PFSK-1 (cell line): ENCODE measurements at regions not wholly inside any gene's neighbourhood (a gene's known extent, or its start where the extent isn't known, plus 50 kb on each side); places are given as distances from the start of the nearest gene placed in this dataset.

ENCODE experiments used
- FOXP2 ChIP-seq: optimal IDR thresholded peaks from 2 replicates; pipeline ENCODE3; 2011; ENCODE audit warnings: borderline replicate concordance, control low read depth, inconsistent platforms; ENCODE audit not compliant: insufficient read depth; ENCODE audit errors: extremely low read length, extremely low read depth
- POLR2AphosphoS5 ChIP-seq: IDR thresholded peaks from 2 replicates; pipeline ENCODE4 v1.6.1; 2012; ENCODE audit warnings: low read depth, mild to moderate bottlenecking, control low read depth, low read length, moderate library complexity
- REST ChIP-seq, 2 experiments: IDR thresholded peaks; 2 replicates each; pipeline versions ENCODE4 v1.6.1 to v1.8.0; 2011 to 2012; ENCODE audit warnings: low read depth in 2 of 2, low read length in 2 of 2, control low read depth in 1 of 2, inconsistent platforms in 1 of 2, mild to moderate bottlenecking in 1 of 2, moderate library complexity in 1 of 2; ENCODE audit not compliant: insufficient read depth in 1 of 2
- TAF1 ChIP-seq: IDR thresholded peaks from 2 replicates; pipeline ENCODE4 v1.6.1; 2012; ENCODE audit warnings: low read length, control low read depth, borderline replicate concordance; ENCODE audit not compliant: insufficient read depth

GRCh38 chr2:217444932-217445331 lies 557.9 kb downstream of the TNS1 start:
- no peak for TF ChIP-seq REST (IDR thresholded peaks at IDR 0.05; ENCODE audit: insufficient read depth in 1 of 2, low read depth in 2 of 2, low read length in 2 of 2)
- TF ChIP-seq POLR2AphosphoS5: no peak
- no peak for TF ChIP-seq TAF1
- no peak for TF ChIP-seq FOXP2
